H1 (cell line): ENCODE measurements at regions not wholly inside any gene's neighbourhood (a gene's known extent, or its start where the extent isn't known, plus 50 kb on each side); places are given as distances from the start of the nearest gene placed in this dataset.

Source experiments
- CTCF ChIP-seq, 3 experiments: IDR thresholded peaks; 1 replicate in 2 of 3; 2 replicates in 1 of 3; pipeline versions ENCODE4 v1.5.1 to v1.6.1; 2011; ENCODE audit warnings: low read length in 3 of 3, mild to moderate bottlenecking in 3 of 3, inconsistent platforms in 2 of 3, low read depth in 1 of 3, moderate library complexity in 1 of 3; ENCODE audit not compliant: insufficient read depth in 1 of 3; ENCODE audit errors: control extremely low read depth in 1 of 3
- EZH2 ChIP-seq: fragments of 200-600 bp; sonication (generic); IDR thresholded peaks from 2 replicates; pipeline ENCODE4 v1.7.1; 2012; ENCODE audit warnings: low read depth, mild to moderate bottlenecking, moderate library complexity, low read length, inconsistent platforms; ENCODE audit not compliant: severe bottlenecking
- RXRA ChIP-seq: IDR thresholded peaks from 2 replicates; pipeline ENCODE4 v1.6.1; 2011; ENCODE audit warnings: low read depth, mild to moderate bottlenecking, low read length, moderate library complexity; ENCODE audit not compliant: insufficient read depth

- TF ChIP-seq CTCF (IDR thresholded peaks at IDR 0.05; ENCODE audit: control extremely low read depth in 1 of 3, insufficient read depth in 1 of 3, low read depth in 1 of 3, low read length in 3 of 3) (no peak), EZH2 (no peak), RXRA (no peak)
Measured at GRCh38 chr7:80346704-80347103, 165.2 kb downstream of the GNAT3 start (continued).
